H1 (cell line): ENCODE measurements at regions not wholly inside any gene's neighbourhood (a gene's known extent, or its start where the extent isn't known, plus 50 kb on each side); places are given as distances from the start of the nearest gene placed in this dataset.

Experiments
- CTCF ChIA-PET: fragments of 300-600 bp; sonication (Branson Sonifier 250); formaldehyde crosslinking; loops from one replicate; lab custom pipeline; 2021; ENCODE audit not compliant: partially characterized antibody; lab: Charles Lee
- POLR2A ChIA-PET: fragments of 300-600 bp; sonication (Branson Sonifier 250); formaldehyde crosslinking; loops from one replicate; lab custom pipeline; 2021; ENCODE audit warnings: inconsistent platforms; ENCODE audit not compliant: partially characterized antibody; lab: Charles Lee
- DNase-seq, 2 experiments: peaks; one replicate each; pipeline versions ENCODE4 v3.0.0 to v3.0.0-alpha.2; 2010 to 2022; ENCODE audit warnings: low spot score in 2 of 2, low read depth in 1 of 2, mixed read lengths in 1 of 2
- FAIRE-seq: peaks from 2 replicates; lab custom pipeline; 2011; peaks lifted over from hg19 to GRCh38; lab: Jason Lieb, UNC
- H2AFZ ChIP-seq: 2 replicates; pipeline ENCODE4 v1.8.1; 2012; ENCODE audit warnings: low read length, inconsistent platforms
- H2AK5ac ChIP-seq: 2 replicates; pipeline ENCODE4 v1.6.1; 2013; ENCODE audit warnings: low read depth, low read length
- H2BK120ac ChIP-seq: replicated peaks from 2 replicates; pipeline ENCODE3; 2013; ENCODE audit warnings: low read depth, low read length, inconsistent platforms
- H2BK12ac ChIP-seq: 2 replicates; pipeline ENCODE4 v1.6.1; 2013; ENCODE audit warnings: low read depth, low read length
- H2BK15ac ChIP-seq: 2 replicates; pipeline ENCODE4 v1.6.1; 2013; ENCODE audit warnings: low read length
- H2BK20ac ChIP-seq: 2 replicates; pipeline ENCODE4 v1.6.1; 2013; ENCODE audit warnings: low read length
- H2BK5ac ChIP-seq: 2 replicates; pipeline ENCODE4 v1.6.1; 2013; ENCODE audit warnings: low read depth, low read length
- H3K14ac ChIP-seq: 2 replicates; pipeline ENCODE4 v1.6.1; 2013; ENCODE audit warnings: inconsistent platforms; ENCODE audit not compliant: insufficient read length
- H3K18ac ChIP-seq: 2 replicates; pipeline ENCODE4 v1.6.1; 2013; ENCODE audit warnings: low read length; ENCODE audit errors: extremely low read depth
- H3K23ac ChIP-seq: 2 replicates; pipeline ENCODE4 v1.6.1; 2013; ENCODE audit warnings: inconsistent platforms; ENCODE audit not compliant: insufficient read length
- H3K23me2 ChIP-seq: 2 replicates; pipeline ENCODE4 v1.6.1; 2013; ENCODE audit warnings: low read depth, low read length
- H3K27ac ChIP-seq: 2 replicates; pipeline ENCODE4 v1.6.1; 2011; ENCODE audit warnings: low read depth, low read length, inconsistent platforms
- H3K27me3 ChIP-seq, 4 experiments: replicated peaks in 1 of 4; 1 replicate in 1 of 4; 2 replicates in 3 of 4; pipeline versions ENCODE4 v1.6.1 to v1.8.1; 2011 to 2013; ENCODE audit warnings: low read length in 3 of 4, mild to moderate bottlenecking in 3 of 4, inconsistent platforms in 2 of 4, mixed read lengths in 2 of 4, moderate library complexity in 1 of 4; ENCODE audit not compliant: control insufficient read depth in 3 of 4, insufficient read depth in 3 of 4; ENCODE audit errors: extremely low read depth in 1 of 4
- H3K36me3 ChIP-seq, 4 experiments: 2 replicates each; pipeline versions ENCODE4 v1.6.1 to v1.8.1; 2011 to 2013; ENCODE audit warnings: mild to moderate bottlenecking in 4 of 4, low read length in 3 of 4, moderate library complexity in 2 of 4, control low read depth in 1 of 4, inconsistent platforms in 1 of 4; ENCODE audit not compliant: insufficient read depth in 4 of 4, control insufficient read depth in 2 of 4
- H3K4ac ChIP-seq: replicated peaks from 2 replicates; pipeline ENCODE3; 2013; ENCODE audit warnings: low read length, low read depth, mixed read lengths, inconsistent platforms; ENCODE audit not compliant: insufficient read length
- H3K4me1 ChIP-seq, 4 experiments: replicated peaks in 1 of 4; 1 replicate in 1 of 4; 2 replicates in 3 of 4; pipeline versions ENCODE4 v1.6.1 to v1.8.1; 2011 to 2013; ENCODE audit warnings: low read length in 3 of 4, inconsistent platforms in 2 of 4, mixed read lengths in 1 of 4; ENCODE audit not compliant: insufficient read depth in 4 of 4, control insufficient read depth in 3 of 4
- H3K4me2 ChIP-seq, 2 experiments: 2 replicates each; pipeline versions ENCODE4 v1.6.1 to v1.8.1; 2011 to 2013; ENCODE audit warnings: low read depth in 2 of 2, low read length in 2 of 2, control low read depth in 1 of 2, inconsistent platforms in 1 of 2, mild to moderate bottlenecking in 1 of 2; ENCODE audit not compliant: insufficient read depth in 1 of 2
- H3K4me3 ChIP-seq, 4 experiments: fragments of 200-600, 300-600 bp in 1 of 4; sonication (generic), shearing (Covaris generic), sonication (Bioruptor Twin) in 1 of 4; 2 replicates each; pipeline versions ENCODE4 v1.5.1 to v1.8.1; 2011 to 2016; ENCODE audit warnings: low read length in 4 of 4, low read depth in 3 of 4, control low read depth in 2 of 4, inconsistent platforms in 2 of 4, mild to moderate bottlenecking in 2 of 4, mixed read lengths in 1 of 4, moderate library complexity in 1 of 4; ENCODE audit not compliant: insufficient read depth in 2 of 4; ENCODE audit errors: extremely low read depth in 1 of 4
- H3K56ac ChIP-seq: replicated peaks from 2 replicates; pipeline ENCODE3; 2013; ENCODE audit warnings: low read depth, mild to moderate bottlenecking, mixed read lengths, low read length, inconsistent platforms; ENCODE audit not compliant: insufficient read length
- H3K79me1 ChIP-seq: 2 replicates; pipeline ENCODE4 v1.6.1; 2013; ENCODE audit warnings: low read depth, low read length, control low read depth
- H3K79me2 ChIP-seq, 2 experiments: 2 replicates each; pipeline versions ENCODE4 v1.6.1 to v1.8.1; 2012 to 2013; ENCODE audit warnings: low read length in 2 of 2, mild to moderate bottlenecking in 2 of 2, inconsistent platforms in 1 of 2; ENCODE audit not compliant: insufficient read depth in 2 of 2, control insufficient read depth in 1 of 2
- H3K9ac ChIP-seq, 4 experiments: replicated peaks in 1 of 4; 1 replicate in 1 of 4; 2 replicates in 3 of 4; pipeline versions ENCODE4 v1.6.1 to v1.8.1; 2011 to 2013; ENCODE audit warnings: low read depth in 3 of 4, low read length in 3 of 4, control low read depth in 2 of 4, mild to moderate bottlenecking in 2 of 4, moderate library complexity in 2 of 4, inconsistent platforms in 1 of 4; ENCODE audit errors: extremely low read depth in 1 of 4
- H3K9me3 ChIP-seq, 2 experiments: 2 replicates each; pipeline versions ENCODE4 v1.6.1 to v1.8.1; 2012 to 2013; ENCODE audit warnings: mild to moderate bottlenecking in 2 of 2, moderate library complexity in 2 of 2, control low read depth in 1 of 2, inconsistent platforms in 1 of 2, low read depth in 1 of 2, low read length in 1 of 2, mixed read lengths in 1 of 2; ENCODE audit not compliant: insufficient read depth in 2 of 2
- H4K20me1 ChIP-seq, 2 experiments: replicated peaks in 1 of 2; 2 replicates each; pipeline versions ENCODE3 to v1.8.1; 2011 to 2013; ENCODE audit warnings: inconsistent platforms in 2 of 2, low read length in 2 of 2, mild to moderate bottlenecking in 1 of 2; ENCODE audit not compliant: insufficient read depth in 2 of 2, control insufficient read depth in 1 of 2
- H4K5ac ChIP-seq: 2 replicates; pipeline ENCODE4 v1.6.1; 2013; ENCODE audit warnings: low read length, low read depth, mixed read lengths, inconsistent platforms; ENCODE audit not compliant: insufficient read length
- H4K8ac ChIP-seq: 2 replicates; pipeline ENCODE4 v1.8.0; 2013; ENCODE audit warnings: mild to moderate bottlenecking, moderate library complexity, low read length, inconsistent platforms; ENCODE audit not compliant: insufficient read depth; ENCODE audit errors: extremely low read depth
- H4K91ac ChIP-seq: replicated peaks from 2 replicates; pipeline ENCODE3; 2013; ENCODE audit warnings: low read length, mixed read lengths, inconsistent platforms; ENCODE audit not compliant: insufficient read length
- CHD2 ChIP-seq: IDR thresholded peaks from 2 replicates; pipeline ENCODE4 v1.6.1; 2012; ENCODE audit warnings: low read length, improper control_type of control experiment
- E2F6 ChIP-seq: IDR thresholded peaks from 2 replicates; pipeline ENCODE4 v1.6.1; 2012; ENCODE audit warnings: inconsistent platforms
- WGBS, 2 experiments: shearing (Covaris generic) in 1 of 2; methylation state at CpG; one replicate each; pipeline versions ENCODE4 v1.1.6 to v1.1.7; 2013 to 2015; ENCODE audit warnings: low lambda C conversion rate in 2 of 2, mixed read lengths in 2 of 2, inconsistent platforms in 1 of 2, low coverage in 1 of 2, missing lambda C conversion rate in 1 of 2; ENCODE audit not compliant: insufficient replicate concordance in 2 of 2, insufficient coverage in 1 of 2, insufficient read length in 1 of 2; ENCODE audit errors: extremely low coverage in 1 of 2, missing lambda C conversion rate in 1 of 2; 5-methylcytosine and 5-hydroxymethylcytosine counted together

- FAIRE-seq: no peak
- CTCF ChIA-PET: interaction anchor here (1.2 kb wide), 1 partner anchor 196 kb away, joined by 5 read pairs; no protein-coding TSS in a partner anchor
- POLR2A ChIA-PET: no interaction called here
- H3K9ac ChIP-seq: no peak overlapping the region
- no peaks in the 10 kb centered on the region for H3K23me2 ChIP-seq
- no peak overlapping the region for H2BK15ac ChIP-seq
- H4K91ac ChIP-seq: no peak overlapping the region
- H2BK120ac ChIP-seq: no peak overlapping the region
- H3K4me1 ChIP-seq: peaks cover 0 to 5% (median 2%) of the 10 kb centered on the region in 4 experiments; a peak in 2 of 7 replicates
- H2BK5ac ChIP-seq: no peak overlapping the region
- no peak overlapping the region for H4K8ac ChIP-seq
- no peak overlapping the region for H3K4ac ChIP-seq
- no peak overlapping the region for H4K5ac ChIP-seq
- H3K23ac ChIP-seq: no peak overlapping the region
- H3K18ac ChIP-seq: no peak overlapping the region
- no peak overlapping the region for H2BK12ac ChIP-seq
- H3K4me2 ChIP-seq: no peak overlapping the region
- no peak overlapping the region for H3K14ac ChIP-seq
- H2AFZ ChIP-seq: no peak overlapping the region
- H3K4me3 ChIP-seq: no peak overlapping the region
- no peak overlapping the region for H3K27ac ChIP-seq
- H3K27me3 ChIP-seq: no peaks in the 10 kb centered on the region
- no peaks in the 10 kb centered on the region for H3K79me2 ChIP-seq
- WGBS, 2 experiments: 89% methylated on average over 3 of the region's 3 CpGs; no CpG with 5 or more reads in 1 of the 2 experiments
- TF ChIP-seq CHD2 (no peak), E2F6 (peak; percentile 63; the same call in 1 of the 2 replicates)
- H4K20me1 ChIP-seq: no peaks in the 10 kb centered on the region
- DNase-seq: no peak
- no peaks in the 10 kb centered on the region for H3K9me3 ChIP-seq
- H3K56ac ChIP-seq: no peak overlapping the region
- H2BK20ac ChIP-seq: no peak overlapping the region
- H2AK5ac ChIP-seq: no peak overlapping the region
- H3K36me3 ChIP-seq: no peaks in the 10 kb centered on the region
- no peaks in the 10 kb centered on the region for H3K79me1 ChIP-seq
Measured at GRCh38 chr7:106372595-106373318, 88.0 kb upstream of the NAMPT start.
